ENCODE measurements at regions not wholly inside any gene's neighbourhood (a gene's known extent, or its start where the extent isn't known, plus 50 kb on each side); places are given as distances from the start of the nearest gene placed in this dataset.
"Not testable (repeated sequence)": the region's sequence is repeated elsewhere in the genome, so short reads cannot be mapped to it uniquely, and the experiment has no call there.

GRCh38 chr17:20908313-20909267 lies 134.2 kb downstream of the USP22 start:
- Histone ChIP-seq H3K9me3 (no peaks in the 10 kb centered on the region), H3K4me1 (peaks cover 6 to 14% (median 10%) of the 10 kb centered on the region in 4 donors), H3K4me3 (peak overlapping the region; percentile 19 to 57 (median 48)), H3K27me3 (no peaks in the 10 kb centered on the region), H3K27ac (peak overlapping the region; percentile 84 to 88 (median 86)), H3K36me3 (no peaks in the 10 kb centered on the region)
- ATAC-seq (ENCODE audit: low FRiP score in 2 of 2) (peak; percentile 99), DNase-seq (peak; percentile 92 to 97)
- TF ChIP-seq POLR2A (IDR thresholded peaks at IDR 0.05) = peak in 2 of 4 donors; percentile 43 to 76
- TF ChIP-seq, protein P1, sequence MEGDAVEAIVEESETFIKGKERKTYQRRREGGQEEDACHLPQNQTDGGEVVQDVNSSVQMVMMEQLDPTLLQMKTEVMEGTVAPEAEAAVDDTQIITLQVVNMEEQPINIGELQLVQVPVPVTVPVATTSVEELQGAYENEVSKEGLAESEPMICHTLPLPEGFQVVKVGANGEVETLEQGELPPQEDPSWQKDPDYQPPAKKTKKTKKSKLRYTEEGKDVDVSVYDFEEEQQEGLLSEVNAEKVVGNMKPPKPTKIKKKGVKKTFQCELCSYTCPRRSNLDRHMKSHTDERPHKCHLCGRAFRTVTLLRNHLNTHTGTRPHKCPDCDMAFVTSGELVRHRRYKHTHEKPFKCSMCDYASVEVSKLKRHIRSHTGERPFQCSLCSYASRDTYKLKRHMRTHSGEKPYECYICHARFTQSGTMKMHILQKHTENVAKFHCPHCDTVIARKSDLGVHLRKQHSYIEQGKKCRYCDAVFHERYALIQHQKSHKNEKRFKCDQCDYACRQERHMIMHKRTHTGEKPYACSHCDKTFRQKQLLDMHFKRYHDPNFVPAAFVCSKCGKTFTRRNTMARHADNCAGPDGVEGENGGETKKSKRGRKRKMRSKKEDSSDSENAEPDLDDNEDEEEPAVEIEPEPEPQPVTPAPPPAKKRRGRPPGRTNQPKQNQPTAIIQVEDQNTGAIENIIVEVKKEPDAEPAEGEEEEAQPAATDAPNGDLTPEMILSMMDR (IDR thresholded peaks at IDR 0.05) = peak; percentile 28 to 75 (median 58)
- peak in 1 of 2 donors; percentile 68 for TF ChIP-seq POLR2AphosphoS5 (IDR thresholded peaks at IDR 0.05)
- peak in 1 of 4 donors; percentile 12 for TF ChIP-seq EP300 (IDR thresholded peaks at IDR 0.05)
- 13 to 18% methylated on average over 24 to 30 of the region's 43 CpGs for WGBS, 2 donors

- no peak for ATAC-seq (ENCODE audit: low FRiP score in 2 of 2)
Observed at GRCh38 chr17:20914658-20915057, 128.2 kb downstream of the USP22 start.

DNA sequence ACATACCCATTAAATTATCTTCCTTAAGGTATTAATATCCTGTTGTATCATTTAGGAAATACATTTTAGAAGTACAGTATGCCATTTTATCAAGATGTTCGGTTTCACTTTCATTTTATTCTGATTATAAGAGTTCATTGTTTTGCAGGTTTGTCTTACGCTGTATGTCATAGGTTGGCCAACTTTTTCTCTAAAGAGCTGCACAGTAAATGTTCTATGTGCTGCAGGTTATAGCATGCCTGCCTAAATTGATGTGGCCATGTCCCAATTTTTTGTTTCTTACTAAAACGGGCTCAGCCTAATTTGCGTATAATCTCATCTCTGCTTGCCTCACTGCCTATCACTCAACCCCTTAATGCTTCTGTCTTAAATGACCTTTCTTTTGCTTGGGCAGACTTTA lies 126.4 kb downstream of the USP22 start:
- DNase-seq = no peak
- no peak for ATAC-seq (ENCODE audit: low FRiP score in 2 of 2)
- H3K27ac ChIP-seq = no peak overlapping the region
- H3K9me3 ChIP-seq = no peaks in the 10 kb centered on the region
- TF ChIP-seq, protein P1 (IDR thresholded peaks at IDR 0.05) = no peak
- TF ChIP-seq POLR2AphosphoS5 (IDR thresholded peaks at IDR 0.05) (no peak), POLR2A (IDR thresholded peaks at IDR 0.05) (no peak), EP300 (IDR thresholded peaks at IDR 0.05) (no peak)
- peak overlapping the region in 2 of 4 donors; percentile 1 to 6 for H3K4me3 ChIP-seq
- no peaks in the 10 kb centered on the region for H3K36me3 ChIP-seq
- H3K4me1 ChIP-seq = no peaks in the 10 kb centered on the region
- WGBS, 2 donors = 74 to 81% methylated on average over 4 of the region's 4 CpGs
- no peaks in the 10 kb centered on the region for H3K27me3 ChIP-seq

More at GRCh38 chr17:20914658-20915057, 128.2 kb downstream of the USP22 start:
- H3K36me3 ChIP-seq = no peaks in the 10 kb centered on the region
- H3K4me3 ChIP-seq = no peak overlapping the region
- WGBS, 2 donors = 59 to 65% methylated on average over 4 of the region's 4 CpGs
- no peaks in the 10 kb centered on the region for H3K4me1 ChIP-seq
- H3K27me3 ChIP-seq = no peaks in the 10 kb centered on the region
- TF ChIP-seq, protein P1 (IDR thresholded peaks at IDR 0.05) = no peak
- TF ChIP-seq POLR2A (IDR thresholded peaks at IDR 0.05) (no peak), EP300 (IDR thresholded peaks at IDR 0.05) (no peak), POLR2AphosphoS5 (IDR thresholded peaks at IDR 0.05) (no peak)
- H3K27ac ChIP-seq = no peak overlapping the region
- DNase-seq = no peak
- no peaks in the 10 kb centered on the region for H3K9me3 ChIP-seq

DNA sequence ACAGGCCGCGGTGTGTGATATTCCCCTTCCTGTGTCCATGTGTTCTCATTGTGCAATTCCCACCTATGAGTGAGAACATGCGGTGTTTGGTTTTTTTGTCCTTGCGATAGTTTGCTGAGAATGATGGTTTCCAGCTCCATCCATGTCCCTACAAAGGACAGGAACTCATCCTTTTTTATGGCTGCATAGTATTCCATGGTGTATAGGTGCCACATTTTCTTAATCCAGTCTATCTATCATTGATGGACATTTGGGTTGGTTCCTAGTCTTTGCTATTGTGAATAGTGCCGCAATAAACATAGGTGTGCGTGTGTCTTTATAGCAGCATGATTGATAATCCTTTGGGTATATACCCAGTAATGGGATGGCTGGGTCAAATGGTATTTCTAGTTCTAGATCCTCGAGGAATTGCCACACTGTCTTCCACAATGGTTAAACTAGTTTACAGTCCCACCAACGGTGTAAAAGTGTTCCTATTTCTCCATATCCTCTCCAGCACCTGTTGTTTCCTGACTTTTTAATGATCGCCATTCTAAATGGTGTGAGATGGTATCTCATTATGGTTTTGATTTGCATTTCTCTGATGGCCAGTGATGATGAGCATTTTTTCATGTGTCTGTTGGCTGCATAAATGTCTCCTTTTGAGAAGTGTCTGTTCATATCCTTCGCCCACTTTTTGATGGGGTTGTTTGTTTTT lies 125.1 kb downstream of the USP22 start:
- DNase-seq; H3K36me3 ChIP-seq; H3K27ac ChIP-seq; H3K9me3 ChIP-seq; ATAC-seq (ENCODE audit: low FRiP score in 2 of 2); H3K27me3 ChIP-seq; H3K4me1 ChIP-seq; H3K4me3 ChIP-seq: not testable (repeated sequence)
- WGBS, 2 donors = 90 to 93% methylated on average over 10 of the region's 10 CpGs

GRCh38 chr17:20920095-20920814 lies 122.6 kb downstream of the USP22 start:
- H3K4me1 ChIP-seq = peaks cover 0 to 5% (median 0%) of the 10 kb centered on the region in 4 donors
- H3K27me3 ChIP-seq = no peaks in the 10 kb centered on the region
- 58 to 76% methylated on average over 3 of the region's 3 CpGs for WGBS, 2 donors
- no peak for DNase-seq
- no peaks in the 10 kb centered on the region for H3K36me3 ChIP-seq
- TF ChIP-seq POLR2AphosphoS5 (IDR thresholded peaks at IDR 0.05) = no peak
- TF ChIP-seq EP300 (IDR thresholded peaks at IDR 0.05) = no peak
- H3K9me3 ChIP-seq = no peaks in the 10 kb centered on the region
- no peak overlapping the region for H3K4me3 ChIP-seq
- no peak overlapping the region for H3K27ac ChIP-seq
- ATAC-seq (ENCODE audit: low FRiP score in 2 of 2) = peak in 1 of 2 donors; percentile 62

All from upper lobe of left lung (tissue), 6 donors.